ENCODE measurements at regions not wholly inside any gene's neighbourhood (a gene's known extent, or its start where the extent isn't known, plus 50 kb on each side); places are given as distances from the start of the nearest gene placed in this dataset.
"Not testable (repeated sequence)": the region's sequence is repeated elsewhere in the genome, so short reads cannot be mapped to it uniquely, and the experiment has no call there.

- Mint-ChIP-seq H3K9me3 (no peaks in the 10 kb centered on the region), H3K36me3 (ENCODE audit: insufficient read depth) (peaks cover 3% of the 10 kb centered on the region), H3K27me3 (peaks cover 22 to 44% of the 10 kb centered on the region in 2 donors), H3K4me3 (no peak overlapping the region), H3K4me1 (ENCODE audit: low read depth in 2 of 2) (no peaks in the 10 kb centered on the region), H3K27ac (no peak overlapping the region)
- ATAC-seq (replicated peaks) (no peak), DNase-seq (no peak)
These were observed 54.1 kb downstream of the MAFB start for GRCh38 chr20:40634891-40635290.

GRCh38 chr20:40633123-40633850 lies 55.7 kb downstream of the MAFB start:
- peaks cover 3% of the 10 kb centered on the region for H3K36me3 Mint-ChIP-seq (ENCODE audit: insufficient read depth)
- no peak for ATAC-seq (replicated peaks)
- H3K4me1 Mint-ChIP-seq (ENCODE audit: low read depth in 2 of 2): no peaks in the 10 kb centered on the region
- no peak for DNase-seq
- H3K9me3 Mint-ChIP-seq: no peaks in the 10 kb centered on the region
- H3K4me3 Mint-ChIP-seq: no peak overlapping the region
- H3K27ac Mint-ChIP-seq: no peak overlapping the region
- H3K27me3 Mint-ChIP-seq: peaks cover 21 to 40% of the 10 kb centered on the region in 2 donors

- Mint-ChIP-seq H3K27ac (no peak overlapping the region), H3K4me1 (ENCODE audit: low read depth in 2 of 2) (no peaks in the 10 kb centered on the region), H3K9me3 (peaks cover 0 to under 1% of the 10 kb centered on the region in 2 donors), H3K4me3 (no peak overlapping the region), H3K36me3 (ENCODE audit: insufficient read depth) (peaks cover 3% of the 10 kb centered on the region), H3K27me3 (peaks cover 27 to 47% of the 10 kb centered on the region in 2 donors)
- ATAC-seq (replicated peaks) (no peak), DNase-seq (no peak)
These were observed 56.6 kb downstream of the MAFB start for GRCh38 chr20:40632346-40632976.

GRCh38 chr20:40631119-40631631 lies 57.9 kb downstream of the MAFB start:
- Mint-ChIP-seq H3K9me3 (peaks cover 3 to 7% of the 10 kb centered on the region in 2 donors), H3K36me3 (ENCODE audit: insufficient read depth) (peaks cover 3% of the 10 kb centered on the region), H3K27me3 (peaks cover 34 to 55% of the 10 kb centered on the region in 2 donors), H3K27ac (no peak overlapping the region), H3K4me1 (ENCODE audit: low read depth in 2 of 2) (no peaks in the 10 kb centered on the region), H3K4me3 (no peak overlapping the region)
- ATAC-seq (replicated peaks) (no peak), DNase-seq (no peak)

GRCh38 chr20:40630713-40631112 lies 58.3 kb downstream of the MAFB start:
- no peak overlapping the region for H3K4me3 Mint-ChIP-seq
- H3K27me3 Mint-ChIP-seq: peaks cover 34 to 55% of the 10 kb centered on the region in 2 donors
- DNase-seq: no peak
- peaks cover 3% of the 10 kb centered on the region for H3K36me3 Mint-ChIP-seq (ENCODE audit: insufficient read depth)
- H3K9me3 Mint-ChIP-seq: peaks cover 3 to 7% of the 10 kb centered on the region in 2 donors
- ATAC-seq (replicated peaks): no peak
- no peak overlapping the region for H3K27ac Mint-ChIP-seq
- no peaks in the 10 kb centered on the region for H3K4me1 Mint-ChIP-seq (ENCODE audit: low read depth in 2 of 2)

GRCh38 chr20:40630099-40630498 lies 58.9 kb downstream of the MAFB start:
- Mint-ChIP-seq H3K27ac (no peak overlapping the region), H3K4me3 (no peak overlapping the region), H3K27me3 (peaks cover 34 to 55% of the 10 kb centered on the region in 2 donors), H3K9me3 (peaks cover 3 to 7% of the 10 kb centered on the region in 2 donors), H3K36me3 (ENCODE audit: insufficient read depth) (peaks cover 3% of the 10 kb centered on the region), H3K4me1 (ENCODE audit: low read depth in 2 of 2) (no peaks in the 10 kb centered on the region)
- DNase-seq: no peak
- no peak for ATAC-seq (replicated peaks)

GRCh38 chr20:40628877-40629276 lies 60.2 kb downstream of the MAFB start:
- ATAC-seq (replicated peaks) (no peak), DNase-seq (no peak)
- H3K27ac Mint-ChIP-seq: no peak overlapping the region
- H3K4me1 Mint-ChIP-seq (ENCODE audit: low read depth in 2 of 2): no peaks in the 10 kb centered on the region
- H3K4me3 Mint-ChIP-seq: no peak overlapping the region
- H3K9me3 Mint-ChIP-seq: peaks cover 3 to 7% of the 10 kb centered on the region in 2 donors
- H3K27me3 Mint-ChIP-seq: peaks cover 34 to 55% of the 10 kb centered on the region in 2 donors
- H3K36me3 Mint-ChIP-seq (ENCODE audit: insufficient read depth): peaks cover 3% of the 10 kb centered on the region

- H3K4me1 Mint-ChIP-seq (ENCODE audit: low read depth in 2 of 2); H3K9me3 Mint-ChIP-seq; DNase-seq; H3K27ac Mint-ChIP-seq; H3K36me3 Mint-ChIP-seq (ENCODE audit: insufficient read depth); ATAC-seq (replicated peaks); H3K4me3 Mint-ChIP-seq: not testable (repeated sequence)
- H3K27me3 Mint-ChIP-seq: peaks cover 17 to 32% of the 10 kb centered on the region in 2 donors
These were observed 70.0 kb downstream of the MAFB start for GRCh38 chr20:40619053-40619452.

GRCh38 chr20:40617594-40617993 lies 71.4 kb downstream of the MAFB start:
- DNase-seq: no peak
- Mint-ChIP-seq H3K4me1 (ENCODE audit: low read depth in 2 of 2) (no peaks in the 10 kb centered on the region), H3K4me3 (no peak overlapping the region)

GRCh38 chr20:40612837-40613236 lies 76.2 kb downstream of the MAFB start:
- H3K27me3 Mint-ChIP-seq: peaks cover 24 to 35% of the 10 kb centered on the region in 2 donors
- H3K4me1 Mint-ChIP-seq (ENCODE audit: low read depth in 2 of 2): no peaks in the 10 kb centered on the region
- H3K36me3 Mint-ChIP-seq (ENCODE audit: insufficient read depth): no peaks in the 10 kb centered on the region
- DNase-seq: no peak
- no peaks in the 10 kb centered on the region for H3K9me3 Mint-ChIP-seq
- H3K27ac Mint-ChIP-seq: no peak overlapping the region
- no peak for ATAC-seq (replicated peaks)
- H3K4me3 Mint-ChIP-seq: no peak overlapping the region

More at GRCh38 chr20:40617594-40617993, 71.4 kb downstream of the MAFB start:
- Mint-ChIP-seq H3K9me3 (no peaks in the 10 kb centered on the region), H3K27me3 (peaks cover 17 to 32% of the 10 kb centered on the region in 2 donors), H3K27ac (no peak overlapping the region), H3K36me3 (ENCODE audit: insufficient read depth) (no peaks in the 10 kb centered on the region)
- ATAC-seq (replicated peaks): no peak

GRCh38 chr20:40612247-40612646 lies 76.8 kb downstream of the MAFB start:
- no peaks in the 10 kb centered on the region for H3K4me1 Mint-ChIP-seq (ENCODE audit: low read depth in 2 of 2)
- ATAC-seq (replicated peaks): no peak

GRCh38 chr20:40610730-40611129 lies 78.3 kb downstream of the MAFB start:
- no peaks in the 10 kb centered on the region for H3K4me1 Mint-ChIP-seq (ENCODE audit: low read depth in 2 of 2)
- DNase-seq (no peak), ATAC-seq (replicated peaks) (no peak)
- H3K27me3 Mint-ChIP-seq: peaks cover 15 to 25% of the 10 kb centered on the region in 2 donors
- H3K9me3 Mint-ChIP-seq: no peaks in the 10 kb centered on the region
- H3K4me3 Mint-ChIP-seq: no peak overlapping the region
- no peak overlapping the region for H3K27ac Mint-ChIP-seq
- no peaks in the 10 kb centered on the region for H3K36me3 Mint-ChIP-seq (ENCODE audit: insufficient read depth)

More at GRCh38 chr20:40612247-40612646, 76.8 kb downstream of the MAFB start:
- Mint-ChIP-seq H3K27ac (no peak overlapping the region), H3K4me3 (no peak overlapping the region), H3K27me3 (peaks cover 26 to 35% of the 10 kb centered on the region in 2 donors), H3K9me3 (no peaks in the 10 kb centered on the region), H3K36me3 (ENCODE audit: insufficient read depth) (no peaks in the 10 kb centered on the region)
- no peak for DNase-seq

- H3K4me1 Mint-ChIP-seq (ENCODE audit: low read depth in 2 of 2): no peaks in the 10 kb centered on the region
- no peak overlapping the region for H3K4me3 Mint-ChIP-seq
- no peak for DNase-seq
- H3K36me3 Mint-ChIP-seq (ENCODE audit: insufficient read depth): no peaks in the 10 kb centered on the region
- H3K27ac Mint-ChIP-seq: no peak overlapping the region
- ATAC-seq (replicated peaks): no peak
- peaks cover 15 to 31% of the 10 kb centered on the region in 2 donors for H3K27me3 Mint-ChIP-seq
- H3K9me3 Mint-ChIP-seq: no peaks in the 10 kb centered on the region
These were observed 81.1 kb downstream of the MAFB start for GRCh38 chr20:40607927-40608326.

GRCh38 chr20:40606660-40607059 lies 82.4 kb downstream of the MAFB start:
- no peak overlapping the region for H3K4me3 Mint-ChIP-seq
- H3K27ac Mint-ChIP-seq: no peak overlapping the region
- peaks cover 15 to 36% of the 10 kb centered on the region in 2 donors for H3K27me3 Mint-ChIP-seq
- H3K9me3 Mint-ChIP-seq: no peaks in the 10 kb centered on the region
- H3K4me1 Mint-ChIP-seq (ENCODE audit: low read depth in 2 of 2): no peaks in the 10 kb centered on the region
- H3K36me3 Mint-ChIP-seq (ENCODE audit: insufficient read depth): no peaks in the 10 kb centered on the region
- ATAC-seq (replicated peaks): no peak
- DNase-seq: no peak
